GM19395 (cell line): ENCODE measurements at regions not wholly inside any gene's neighbourhood (a gene's known extent, or its start where the extent isn't known, plus 50 kb on each side); places are given as distances from the start of the nearest gene placed in this dataset.

Source experiments
- ATAC-seq: cut with Tn5 transposase; IDR thresholded peaks from one replicate; pipeline ENCODE4 v1.9.1; 2021; ENCODE audit warnings: mild to moderate bottlenecking, moderate library complexity; ENCODE audit not compliant: unreplicated experiment

GRCh38 chr6:4591218-4591617, 185.0 kb upstream of the CDYL start:
- ATAC-seq, result no peak

GRCh38 chr6:4589295-4589694, 186.9 kb upstream of the CDYL start:
- no peak for ATAC-seq

- no peak for ATAC-seq
Observed at GRCh38 chr6:4588581-4588980, 187.6 kb upstream of the CDYL start.

- ATAC-seq, result no peak
Observed at GRCh38 chr6:4588163-4588562, 188.0 kb upstream of the CDYL start.

GRCh38 chr6:4587171-4587570, 189.0 kb upstream of the CDYL start:
- no peak for ATAC-seq

- no peak for ATAC-seq
Observed at GRCh38 chr6:4586469-4586859, 189.7 kb upstream of the CDYL start.

GRCh38 chr6:4585682-4586468, 190.3 kb upstream of the CDYL start:
- ATAC-seq, result no peak

GRCh38 chr6:4584801-4585200, 191.4 kb upstream of the CDYL start:
- ATAC-seq, result no peak

- no peak for ATAC-seq
Observed at GRCh38 chr6:4582506-4583417, 193.4 kb upstream of the CDYL start.

GRCh38 chr6:4581468-4582385, 194.5 kb upstream of the CDYL start:
- ATAC-seq, result no peak

- ATAC-seq, result no peak
Observed at GRCh38 chr6:4580361-4580760, 195.8 kb upstream of the CDYL start.

- ATAC-seq, result no peak
Observed at GRCh38 chr6:4577406-4577805, 198.8 kb upstream of the CDYL start.

GRCh38 chr6:4575714-4576113, 200.5 kb upstream of the CDYL start:
- no peak for ATAC-seq

GRCh38 chr6:4574007-4574406, 202.2 kb upstream of the CDYL start:
- ATAC-seq, result no peak

- no peak for ATAC-seq
Observed at GRCh38 chr6:4571011-4571410, 205.2 kb upstream of the CDYL start.

GRCh38 chr6:4568138-4568537, 208.1 kb upstream of the CDYL start:
- no peak for ATAC-seq

- ATAC-seq, result no peak
Observed at GRCh38 chr6:4567141-4567540, 209.1 kb upstream of the CDYL start.

GRCh38 chr6:4565301-4566250, 210.6 kb upstream of the CDYL start:
- no peak for ATAC-seq

- no peak for ATAC-seq
Observed at GRCh38 chr6:4564801-4565271, 211.4 kb upstream of the CDYL start.

GRCh38 chr6:4563877-4564276, 212.3 kb upstream of the CDYL start:
- ATAC-seq, result no peak
